ENCODE measurements at regions not wholly inside any gene's neighbourhood (a gene's known extent, or its start where the extent isn't known, plus 50 kb on each side); places are given as distances from the start of the nearest gene placed in this dataset.

GRCh38 chr3:536417-536813 lies 339.9 kb downstream of the CHL1 start:
- peak in 3 of 4 donors; percentile 12 to 56 (median 51) for ATAC-seq
- DNase-seq = no peak
- H3K9me3 ChIP-seq = no peaks in the 10 kb centered on the region
- no peak for TF ChIP-seq CTCF (IDR thresholded peaks at IDR 0.05)
- H3K4me3 ChIP-seq = peak overlapping the region; percentile 15 to 38 (median 28)
- no peak overlapping the region for H3K27ac ChIP-seq
- no peak for FAIRE-seq
- WGBS, 2 donors = 58 to 65% methylated on average over 6 of the region's 6 CpGs
- intact Hi-C loops (cut with DNase I) = no loop called here
- no peaks in the 10 kb centered on the region for H3K4me1 ChIP-seq
- no peaks in the 10 kb centered on the region for H3K27me3 ChIP-seq
- H3K36me3 ChIP-seq = no peaks in the 10 kb centered on the region

- 29 to 51% methylated on average over 12 of the region's 12 CpGs for WGBS, 2 donors
- no peak overlapping the region for H3K27ac ChIP-seq
- H3K4me1 ChIP-seq = no peaks in the 10 kb centered on the region
- TF ChIP-seq CTCF (IDR thresholded peaks at IDR 0.05) = no peak
- H3K36me3 ChIP-seq = no peaks in the 10 kb centered on the region
- intact Hi-C loops (cut with DNase I) = no loop called here
- DNase-seq (no peak), ATAC-seq (no peak), FAIRE-seq (no peak)
- no peak overlapping the region for H3K4me3 ChIP-seq
- H3K27me3 ChIP-seq = no peaks in the 10 kb centered on the region
- no peaks in the 10 kb centered on the region for H3K9me3 ChIP-seq
These were observed 344.7 kb downstream of the CHL1 start for GRCh38 chr3:541062-541801.

GRCh38 chr3:542021-542420 lies 345.5 kb downstream of the CHL1 start:
- Histone ChIP-seq H3K9me3 (no peaks in the 10 kb centered on the region), H3K4me1 (no peaks in the 10 kb centered on the region), H3K27me3 (no peaks in the 10 kb centered on the region), H3K36me3 (no peaks in the 10 kb centered on the region), H3K27ac (no peak overlapping the region), H3K4me3 (no peak overlapping the region)
- intact Hi-C loops (cut with DNase I) = no loop called here
- no peak for ATAC-seq
- no peak for TF ChIP-seq CTCF (IDR thresholded peaks at IDR 0.05)
- no peak for FAIRE-seq
- WGBS, 2 donors = 43 to 69% methylated on average over 3 of the region's 3 CpGs
- no peak for DNase-seq

GRCh38 chr3:549636-550035 lies 353.1 kb downstream of the CHL1 start:
- no peak for TF ChIP-seq CTCF (IDR thresholded peaks at IDR 0.05)
- H3K4me1 ChIP-seq = no peaks in the 10 kb centered on the region
- FAIRE-seq (no peak), ATAC-seq (no peak), DNase-seq (no peak)
- H3K27ac ChIP-seq = no peak overlapping the region
- H3K27me3 ChIP-seq = no peaks in the 10 kb centered on the region
- no peak overlapping the region for H3K4me3 ChIP-seq
- H3K36me3 ChIP-seq = no peaks in the 10 kb centered on the region
- 47 to 74% methylated on average over 2 of the region's 2 CpGs for WGBS, 2 donors
- H3K9me3 ChIP-seq = no peaks in the 10 kb centered on the region
- intact Hi-C loops (cut with DNase I) = no loop called here

GRCh38 chr3:550471-550870 lies 353.9 kb downstream of the CHL1 start:
- no peak for DNase-seq
- Histone ChIP-seq H3K9me3 (no peaks in the 10 kb centered on the region), H3K27ac (no peak overlapping the region), H3K36me3 (no peaks in the 10 kb centered on the region), H3K4me1 (no peaks in the 10 kb centered on the region), H3K4me3 (no peak overlapping the region), H3K27me3 (no peaks in the 10 kb centered on the region)
- WGBS, 2 donors = 67 to 82% methylated on average over 1 of the region's 1 CpG
- no peak for FAIRE-seq
- no peak for TF ChIP-seq CTCF (IDR thresholded peaks at IDR 0.05)
- no peak for ATAC-seq
- intact Hi-C loops (cut with DNase I) = no loop called here

All from pancreas (tissue), 10 donors.